DND-41 (cell line): ENCODE measurements at regions not wholly inside any gene's neighbourhood (a gene's known extent, or its start where the extent isn't known, plus 50 kb on each side); places are given as distances from the start of the nearest gene placed in this dataset.

Experiments used
- EZH2 ChIP-seq: IDR thresholded peaks from 3 replicates; pipeline ENCODE4 v1.6.1; 2012; ENCODE audit warnings: borderline replicate concordance, low read depth, mild to moderate bottlenecking, moderate library complexity, low read length, inconsistent platforms; ENCODE audit not compliant: severe bottlenecking
- TF ChIP-seq, protein P1 (sequence below): IDR thresholded peaks from 2 replicates; pipeline ENCODE4 v1.5.1; 2012; ENCODE audit warnings: borderline replicate concordance, low read length, moderate library complexity, mild to moderate bottlenecking; ENCODE audit not compliant: poor library complexity, severe bottlenecking; ENCODE audit errors: extremely low read depth

DNA sequence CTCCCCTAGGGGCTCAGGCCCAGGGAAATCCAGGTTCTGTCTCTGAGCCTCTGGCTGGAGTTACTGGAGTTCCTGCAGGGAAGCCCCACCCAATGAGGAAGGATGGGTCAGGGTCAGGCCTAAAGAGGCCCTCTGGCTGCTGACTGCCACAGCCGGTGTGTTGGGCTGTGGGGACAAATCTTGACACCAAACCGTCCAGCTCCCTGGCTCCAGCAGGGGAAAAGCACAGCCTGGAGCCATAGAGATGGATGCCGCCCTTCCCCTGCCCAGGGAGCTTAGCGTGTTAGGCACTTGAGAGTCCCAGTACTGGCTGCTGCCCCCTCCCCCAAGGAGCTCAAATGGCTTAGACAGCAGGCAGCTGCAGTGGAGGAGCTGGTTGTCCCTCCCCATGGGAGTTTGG is 321.3 kb upstream of the LCORL start:
- TF ChIP-seq, protein P1, sequence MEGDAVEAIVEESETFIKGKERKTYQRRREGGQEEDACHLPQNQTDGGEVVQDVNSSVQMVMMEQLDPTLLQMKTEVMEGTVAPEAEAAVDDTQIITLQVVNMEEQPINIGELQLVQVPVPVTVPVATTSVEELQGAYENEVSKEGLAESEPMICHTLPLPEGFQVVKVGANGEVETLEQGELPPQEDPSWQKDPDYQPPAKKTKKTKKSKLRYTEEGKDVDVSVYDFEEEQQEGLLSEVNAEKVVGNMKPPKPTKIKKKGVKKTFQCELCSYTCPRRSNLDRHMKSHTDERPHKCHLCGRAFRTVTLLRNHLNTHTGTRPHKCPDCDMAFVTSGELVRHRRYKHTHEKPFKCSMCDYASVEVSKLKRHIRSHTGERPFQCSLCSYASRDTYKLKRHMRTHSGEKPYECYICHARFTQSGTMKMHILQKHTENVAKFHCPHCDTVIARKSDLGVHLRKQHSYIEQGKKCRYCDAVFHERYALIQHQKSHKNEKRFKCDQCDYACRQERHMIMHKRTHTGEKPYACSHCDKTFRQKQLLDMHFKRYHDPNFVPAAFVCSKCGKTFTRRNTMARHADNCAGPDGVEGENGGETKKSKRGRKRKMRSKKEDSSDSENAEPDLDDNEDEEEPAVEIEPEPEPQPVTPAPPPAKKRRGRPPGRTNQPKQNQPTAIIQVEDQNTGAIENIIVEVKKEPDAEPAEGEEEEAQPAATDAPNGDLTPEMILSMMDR, result no peak
- no peak for TF ChIP-seq EZH2
